H9 (cell line): ENCODE measurements at regions not wholly inside any gene's neighbourhood (a gene's known extent, or its start where the extent isn't known, plus 50 kb on each side); places are given as distances from the start of the nearest gene placed in this dataset.

Experiments
- DNase-seq: peaks from one replicate; pipeline ENCODE4 v3.0.0-alpha.2; 2017
- H2AFZ ChIP-seq: one replicate; pipeline ENCODE4 v1.6.1; 2013; ENCODE audit warnings: mild to moderate bottlenecking, low read length, control low read depth, moderate library complexity
- H2AK5ac ChIP-seq: 2 replicates; pipeline ENCODE4 v1.6.1; 2013; ENCODE audit warnings: low read length, control low read depth, mixed read lengths; ENCODE audit not compliant: insufficient read length
- H2BK120ac ChIP-seq: one replicate; pipeline ENCODE4 v1.6.1; 2013; ENCODE audit warnings: low read depth, mild to moderate bottlenecking, low read length, control low read depth, inconsistent platforms; ENCODE audit not compliant: poor library complexity, severe bottlenecking
- H2BK12ac ChIP-seq: 2 replicates; pipeline ENCODE4 v1.6.1; 2013; ENCODE audit warnings: low read length, control low read depth, mixed read lengths, low read depth; ENCODE audit not compliant: insufficient read length
- H2BK15ac ChIP-seq: 2 replicates; pipeline ENCODE4 v1.6.1; 2013; ENCODE audit warnings: low read depth, low read length, control low read depth
- H2BK20ac ChIP-seq: one replicate; pipeline ENCODE4 v1.6.1; 2013; ENCODE audit warnings: low read depth, mild to moderate bottlenecking, low read length, control low read depth, inconsistent platforms; ENCODE audit not compliant: poor library complexity, severe bottlenecking
- H2BK5ac ChIP-seq: 2 replicates; pipeline ENCODE4 v1.6.1; 2013; ENCODE audit warnings: low read length, control low read depth, mixed read lengths; ENCODE audit not compliant: insufficient read length
- H3K14ac ChIP-seq: 2 replicates; pipeline ENCODE4 v1.6.1; 2013; ENCODE audit warnings: low read length, control low read depth; ENCODE audit not compliant: insufficient read depth
- H3K18ac ChIP-seq: 2 replicates; pipeline ENCODE4 v1.6.1; 2013; ENCODE audit warnings: low read depth, mild to moderate bottlenecking, mixed read lengths, low read length, control low read depth; ENCODE audit not compliant: insufficient read length
- H3K23ac ChIP-seq: 2 replicates; pipeline ENCODE4 v1.6.1; 2013; ENCODE audit warnings: low read length, control low read depth, mixed read lengths, low read depth; ENCODE audit not compliant: insufficient read length
- H3K23me2 ChIP-seq: 2 replicates; pipeline ENCODE4 v1.6.1; 2013; ENCODE audit warnings: low read depth, mild to moderate bottlenecking, mixed read lengths, low read length, control low read depth; ENCODE audit not compliant: insufficient read length, poor library complexity, severe bottlenecking
- H3K27ac ChIP-seq: 2 replicates; pipeline ENCODE4 v1.5.1; 2013; ENCODE audit warnings: low read length, control low read depth, mixed read lengths, low read depth; ENCODE audit not compliant: insufficient read length
- H3K27me3 ChIP-seq: 2 replicates; pipeline ENCODE4 v1.6.1; 2013; ENCODE audit warnings: low read length, control low read depth, inconsistent platforms; ENCODE audit not compliant: insufficient read depth
- H3K4ac ChIP-seq: 2 replicates; pipeline ENCODE4 v1.6.1; 2013; ENCODE audit warnings: low read depth, mild to moderate bottlenecking, control low read depth, inconsistent platforms, low read length, moderate library complexity
- H3K4me1 ChIP-seq: 2 replicates; pipeline ENCODE4 v1.6.1; 2013; ENCODE audit warnings: low read length, control low read depth, inconsistent platforms; ENCODE audit not compliant: insufficient read depth
- H3K4me2 ChIP-seq: 2 replicates; pipeline ENCODE4 v1.6.1; 2013; ENCODE audit warnings: low read length, control low read depth, mixed read lengths; ENCODE audit not compliant: insufficient read length, insufficient read depth
- H3K56ac ChIP-seq: 2 replicates; pipeline ENCODE4 v1.6.1; 2013; ENCODE audit warnings: low read depth, mild to moderate bottlenecking, mixed read lengths, low read length, control low read depth; ENCODE audit not compliant: insufficient read length
- H3K79me1 ChIP-seq: 2 replicates; pipeline ENCODE4 v1.6.1; 2013; ENCODE audit warnings: low read depth, mild to moderate bottlenecking, moderate library complexity, low read length, control low read depth, inconsistent platforms; ENCODE audit not compliant: insufficient read depth, poor library complexity, severe bottlenecking
- H3K79me2 ChIP-seq: 2 replicates; pipeline ENCODE4 v1.6.1; 2013; ENCODE audit warnings: low read length, control low read depth, inconsistent platforms; ENCODE audit not compliant: insufficient read depth
- H3K9ac ChIP-seq: 2 replicates; pipeline ENCODE4 v1.6.1; 2013; ENCODE audit warnings: low read length, control low read depth, mixed read lengths; ENCODE audit not compliant: insufficient read length; ENCODE audit errors: extremely low read depth
- H3K9me3 ChIP-seq: one replicate; pipeline ENCODE4 v1.6.1; 2013; ENCODE audit warnings: low read depth, low read length, inconsistent platforms; ENCODE audit not compliant: control insufficient read depth
- H3T11ph ChIP-seq: one replicate; pipeline ENCODE4 v1.6.1; 2013; ENCODE audit warnings: mild to moderate bottlenecking, low read length, control low read depth, inconsistent platforms
- H4K20me1 ChIP-seq: one replicate; pipeline ENCODE4 v1.6.1; 2013; ENCODE audit not compliant: control insufficient read depth, insufficient read length, insufficient read depth
- H4K5ac ChIP-seq: 2 replicates; pipeline ENCODE4 v1.6.1; 2013; ENCODE audit warnings: low read depth, mild to moderate bottlenecking, mixed read lengths, low read length, control low read depth; ENCODE audit not compliant: insufficient read length
- H4K8ac ChIP-seq: replicated peaks from 2 replicates; pipeline ENCODE4 v1.6.1; 2013; ENCODE audit warnings: low read length, control low read depth, mixed read lengths, low read depth; ENCODE audit not compliant: insufficient read length
- H4K91ac ChIP-seq: 2 replicates; pipeline ENCODE4 v1.6.1; 2013; ENCODE audit warnings: low read depth, mild to moderate bottlenecking, moderate library complexity, mixed read lengths, low read length, control low read depth; ENCODE audit not compliant: insufficient read length
- H3K27ac Mint-ChIP-seq, 3 experiments: 2 replicates in 2 of 3; 3 replicates in 1 of 3; pipeline ENCODE4 v1.8.0; 2020 to 2021; ENCODE audit warnings: mixed read lengths in 3 of 3, mild to moderate bottlenecking in 1 of 3, moderate library complexity in 1 of 3
- H3K27me3 Mint-ChIP-seq: 2 replicates; pipeline ENCODE4 v1.8.0; 2021; ENCODE audit warnings: low read depth, mild to moderate bottlenecking, moderate library complexity, mixed read lengths
- H3K36me3 Mint-ChIP-seq, 3 experiments: 2 replicates in 2 of 3; 3 replicates in 1 of 3; pipeline ENCODE4 v1.8.0; 2020 to 2021; ENCODE audit warnings: low read depth in 3 of 3, mixed read lengths in 3 of 3; ENCODE audit not compliant: insufficient read depth in 1 of 3
- H3K4me1 Mint-ChIP-seq, 2 experiments: 2 replicates each; pipeline ENCODE4 v1.8.0; 2020; ENCODE audit warnings: mixed read lengths in 2 of 2
- H3K4me3 Mint-ChIP-seq, 2 experiments: 2 replicates in 1 of 2; 3 replicates in 1 of 2; pipeline ENCODE4 v1.8.0; 2020 to 2021; ENCODE audit warnings: mild to moderate bottlenecking in 2 of 2, mixed read lengths in 2 of 2, moderate library complexity in 1 of 2
- H3K9me3 Mint-ChIP-seq, 2 experiments: 2 replicates in 1 of 2; 3 replicates in 1 of 2; pipeline ENCODE4 v1.8.0; 2020; ENCODE audit warnings: mild to moderate bottlenecking in 2 of 2, mixed read lengths in 2 of 2, moderate library complexity in 1 of 2
- CTCF ChIP-seq: fragments of 200-600 bp; sonication (generic); conservative IDR thresholded peaks from 3 replicates; pipeline ENCODE4 v1.8.0; 2021; ENCODE audit warnings: antibody characterized with exemption, mild to moderate bottlenecking
- WGBS: extraction: QIAGEN DNeasy Blood & Tissue Kit; methylation state at CpG from one replicate; pipeline ENCODE4 v1.1.7; 2013; ENCODE audit warnings: missing lambda C conversion rate, low lambda C conversion rate, mixed read lengths; ENCODE audit not compliant: insufficient read length; ENCODE audit errors: extremely low coverage; 5-methylcytosine and 5-hydroxymethylcytosine counted together

GRCh38 chr7:84799106-84799505 is 387.8 kb downstream of the SEMA3D start:
- no peaks in the 10 kb centered on the region for H3K9me3 ChIP-seq
- no peaks in the 10 kb centered on the region for H3K23me2 ChIP-seq
- no peak overlapping the region for H4K91ac ChIP-seq
- Mint-ChIP-seq H3K27me3 (no peaks in the 10 kb centered on the region), H3K4me3 (no peak overlapping the region), H3K27ac (no peak overlapping the region; a peak in 1 of 7 replicates), H3K36me3 (peaks cover 8 to 22% (median 8%) of the 10 kb centered on the region in 3 experiments), H3K4me1 (peaks cover 0 to 3% of the 10 kb centered on the region in 2 experiments; a peak in 2 of 4 replicates), H3K9me3 (peaks cover 15 to 18% of the 10 kb centered on the region in 2 experiments)
- no peaks in the 10 kb centered on the region for H3K27me3 ChIP-seq
- H4K8ac ChIP-seq, result no peak overlapping the region
- H4K5ac ChIP-seq, result no peak overlapping the region
- no peak overlapping the region for H2BK5ac ChIP-seq
- H3K4ac ChIP-seq, result no peak overlapping the region
- H3T11ph ChIP-seq, result no peak overlapping the region
- H3K79me2 ChIP-seq, result no peaks in the 10 kb centered on the region
- no peak overlapping the region for H3K18ac ChIP-seq
- no peaks in the 10 kb centered on the region for H4K20me1 ChIP-seq
- no peak overlapping the region for H2BK12ac ChIP-seq
- no CpG with 5 or more reads among the region's 4 CpGs for WGBS
- no peak overlapping the region for H3K27ac ChIP-seq
- H2BK20ac ChIP-seq, result no peak overlapping the region
- H3K79me1 ChIP-seq, result no peaks in the 10 kb centered on the region
- H3K23ac ChIP-seq, result no peak overlapping the region
- no peak overlapping the region for H3K4me2 ChIP-seq
- H2AK5ac ChIP-seq, result no peak overlapping the region
- no peaks in the 10 kb centered on the region for H3K4me1 ChIP-seq
- no peak for TF ChIP-seq CTCF
- no peak overlapping the region for H2BK120ac ChIP-seq
- no peak overlapping the region for H2BK15ac ChIP-seq
- H3K9ac ChIP-seq, result no peak overlapping the region
- no peak overlapping the region for H3K56ac ChIP-seq
- no peak for DNase-seq
- no peak overlapping the region for H2AFZ ChIP-seq
- H3K14ac ChIP-seq, result no peak overlapping the region
